IPS-20b (cell line): ENCODE measurements at regions not wholly inside any gene's neighbourhood (a gene's known extent, or its start where the extent isn't known, plus 50 kb on each side); places are given as distances from the start of the nearest gene placed in this dataset.

Source experiments
- H3K27ac ChIP-seq: one replicate; pipeline ENCODE4 v1.5.1; 2013; ENCODE audit warnings: low read length
- H3K27me3 ChIP-seq: 2 replicates; pipeline ENCODE4 v1.6.1; 2013; ENCODE audit warnings: mild to moderate bottlenecking, low read length, inconsistent platforms; ENCODE audit not compliant: insufficient read depth
- H3K36me3 ChIP-seq: 2 replicates; pipeline ENCODE4 v1.6.1; 2013; ENCODE audit warnings: low read depth, mild to moderate bottlenecking, inconsistent platforms, low read length, moderate library complexity; ENCODE audit not compliant: insufficient read depth
- H3K4me1 ChIP-seq: 2 replicates; pipeline ENCODE4 v1.6.1; 2013; ENCODE audit warnings: mild to moderate bottlenecking, control low read depth, inconsistent platforms, low read length, moderate library complexity; ENCODE audit not compliant: insufficient read depth
- H3K4me3 ChIP-seq: 2 replicates; pipeline ENCODE4 v1.5.1; 2013; ENCODE audit warnings: mild to moderate bottlenecking, low read length, inconsistent platforms
- H3K9ac ChIP-seq: 2 replicates; pipeline ENCODE4 v1.6.1; 2013; ENCODE audit warnings: low read depth, mild to moderate bottlenecking, inconsistent platforms, low read length, moderate library complexity
- H3K9me3 ChIP-seq: 2 replicates; pipeline ENCODE4 v1.6.1; 2013; ENCODE audit warnings: mild to moderate bottlenecking, low read depth, low read length, inconsistent platforms; ENCODE audit not compliant: insufficient read depth

GRCh38 chr12:94091624-94092023, 56.8 kb upstream of the PLXNC1 start:
- no peaks in the 10 kb centered on the region for H3K9me3 ChIP-seq
- H3K27me3 ChIP-seq, result no peaks in the 10 kb centered on the region
- H3K27ac ChIP-seq, result no peak overlapping the region
- H3K9ac ChIP-seq, result no peak overlapping the region
- H3K4me3 ChIP-seq, result no peak overlapping the region
- no peaks in the 10 kb centered on the region for H3K36me3 ChIP-seq
- no peaks in the 10 kb centered on the region for H3K4me1 ChIP-seq

- Histone ChIP-seq H3K4me3 (no peak overlapping the region), H3K27me3 (no peaks in the 10 kb centered on the region), H3K27ac (no peak overlapping the region), H3K36me3 (no peaks in the 10 kb centered on the region), H3K9me3 (no peaks in the 10 kb centered on the region), H3K4me1 (no peaks in the 10 kb centered on the region), H3K9ac (no peak overlapping the region)
Observed at GRCh38 chr12:94092516-94093241, 55.7 kb upstream of the PLXNC1 start.

GRCh38 chr12:94094700-94095099, 53.7 kb upstream of the PLXNC1 start:
- Histone ChIP-seq H3K9me3 (no peaks in the 10 kb centered on the region), H3K9ac (no peak overlapping the region), H3K27me3 (no peaks in the 10 kb centered on the region), H3K36me3 (no peaks in the 10 kb centered on the region), H3K27ac (no peak overlapping the region), H3K4me1 (no peaks in the 10 kb centered on the region), H3K4me3 (no peak overlapping the region)

GRCh38 chr12:94095618-94096017, 52.8 kb upstream of the PLXNC1 start:
- H3K27ac ChIP-seq, result no peak overlapping the region
- no peak overlapping the region for H3K9ac ChIP-seq
- no peaks in the 10 kb centered on the region for H3K4me1 ChIP-seq
- H3K4me3 ChIP-seq, result no peak overlapping the region
- H3K36me3 ChIP-seq, result no peaks in the 10 kb centered on the region
- H3K9me3 ChIP-seq, result no peaks in the 10 kb centered on the region
- H3K27me3 ChIP-seq, result no peaks in the 10 kb centered on the region

- no peak overlapping the region for H3K9ac ChIP-seq
- no peaks in the 10 kb centered on the region; the same call in 1 of the 2 replicates for H3K4me1 ChIP-seq
Observed at GRCh38 chr12:94098466-94098865, 49.9 kb upstream of the PLXNC1 start.

More at GRCh38 chr12:94098466-94098865, 49.9 kb upstream of the PLXNC1 start:
- Histone ChIP-seq H3K9me3 (no peaks in the 10 kb centered on the region), H3K4me3 (no peak overlapping the region), H3K36me3 (no peaks in the 10 kb centered on the region), H3K27ac (no peak overlapping the region), H3K27me3 (peaks cover 14% of the 10 kb centered on the region)
